HG02938 (cell line): ENCODE measurements at regions not wholly inside any gene's neighbourhood (a gene's known extent, or its start where the extent isn't known, plus 50 kb on each side); places are given as distances from the start of the nearest gene placed in this dataset.
"Not testable (repeated sequence)": the region's sequence is repeated elsewhere in the genome, so short reads cannot be mapped to it uniquely, and the experiment has no call there.

ENCODE experiments used
- ATAC-seq: cut with Tn5 transposase; IDR thresholded peaks from one replicate; pipeline ENCODE4 v1.9.1; 2021; ENCODE audit warnings: mild to moderate bottlenecking, moderate library complexity; ENCODE audit not compliant: unreplicated experiment

DNA sequence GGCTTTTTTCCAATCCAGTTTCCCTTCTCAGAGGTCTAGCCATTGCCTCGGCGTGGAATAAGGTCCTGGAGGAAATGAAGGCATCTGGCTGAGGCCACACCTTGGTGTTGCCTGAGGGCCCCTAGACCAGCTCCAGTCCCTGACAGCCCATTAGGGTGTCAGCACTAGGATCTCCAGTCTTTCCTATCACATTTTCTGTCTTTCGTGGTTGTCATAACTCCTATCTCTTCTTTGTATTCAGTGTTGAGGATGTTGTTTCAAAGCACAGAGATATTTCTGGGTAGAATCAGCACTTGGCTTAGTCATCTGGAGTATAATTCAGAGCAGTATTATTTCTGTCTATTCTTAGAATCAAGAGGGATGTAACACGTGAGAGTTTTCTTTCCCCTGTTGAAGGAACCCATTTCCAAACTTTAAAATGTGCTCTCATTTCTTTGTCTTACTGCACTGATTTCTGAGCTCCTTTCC is 844.3 kb downstream of the KCNT2 start:
- ATAC-seq: no peak

DNA sequence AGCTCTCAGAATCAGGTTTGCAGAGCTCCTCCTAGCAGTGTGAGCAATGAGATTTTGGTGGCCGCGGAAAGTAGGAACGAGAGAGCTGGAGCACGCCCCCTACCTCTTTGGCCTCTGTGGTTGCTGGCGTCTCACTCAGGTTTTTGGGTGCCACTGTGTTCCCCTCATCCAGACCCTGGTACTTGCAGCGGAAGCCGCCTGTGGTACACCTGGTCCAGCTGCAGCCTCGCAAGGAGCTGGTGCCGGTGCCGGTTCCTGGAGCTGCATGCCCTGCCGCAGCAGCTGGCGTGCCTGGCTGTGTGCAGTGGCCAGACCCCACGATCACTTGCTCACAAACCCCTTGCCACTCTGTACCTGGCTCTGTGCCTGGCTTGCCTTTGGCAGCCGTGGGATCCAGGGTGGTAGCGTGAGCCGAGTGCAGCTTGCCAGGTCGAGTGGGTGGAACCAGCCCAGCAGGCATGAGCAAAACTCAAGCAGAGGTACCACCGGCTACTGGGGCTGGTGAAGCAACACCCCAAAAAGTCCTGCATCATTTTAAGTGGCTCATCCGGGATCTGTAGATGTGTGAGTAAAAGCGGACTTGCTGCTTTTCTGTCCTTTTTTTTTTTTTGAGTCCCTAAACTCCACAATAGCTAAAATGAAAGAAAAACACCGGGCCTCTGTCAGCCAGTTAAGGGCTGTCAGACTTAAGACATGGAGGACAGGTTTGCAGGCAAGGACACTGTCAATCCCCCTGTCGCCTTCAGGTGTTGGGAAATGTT is 844.9 kb downstream of the KCNT2 start:
- ATAC-seq: no peak

DNA sequence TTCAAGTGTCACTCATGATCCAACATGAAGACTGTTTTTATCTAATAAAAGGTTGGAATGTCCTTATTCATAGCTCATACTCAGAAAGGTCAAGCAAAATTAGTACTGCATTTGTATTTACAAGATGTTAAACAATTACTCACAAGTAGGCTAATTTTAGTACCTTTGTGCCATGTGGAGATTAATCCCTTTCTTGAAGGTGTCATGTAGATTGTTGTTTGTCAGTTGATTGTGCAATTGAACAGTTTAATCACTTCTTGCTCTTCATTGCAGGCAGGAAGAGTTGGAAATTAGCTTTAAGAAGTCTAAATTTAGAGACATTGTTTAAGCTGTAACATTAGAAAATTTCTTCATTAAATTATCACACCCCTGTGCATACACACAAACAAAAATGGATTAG is 847.1 kb downstream of the KCNT2 start:
- ATAC-seq: no peak

DNA sequence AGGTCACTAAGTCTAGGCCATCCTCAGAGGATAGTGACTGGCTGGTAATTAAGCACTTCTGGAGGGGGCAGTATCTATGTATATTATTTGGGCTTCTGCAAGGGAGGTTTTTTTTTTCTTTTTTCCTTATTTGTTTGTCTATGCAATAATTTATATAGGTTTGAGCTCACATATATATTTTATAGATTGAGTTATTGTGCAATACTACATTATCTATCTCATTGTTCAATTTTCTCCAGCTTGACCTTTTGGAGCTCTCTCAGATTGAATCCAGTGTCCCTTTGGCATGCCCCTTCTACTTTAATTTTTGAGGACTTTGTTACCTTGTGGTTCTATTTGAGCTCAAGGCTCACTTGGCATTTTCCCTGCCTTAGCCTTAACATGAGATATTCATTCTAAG is 852.1 kb downstream of the KCNT2 start:
- no peak for ATAC-seq

DNA sequence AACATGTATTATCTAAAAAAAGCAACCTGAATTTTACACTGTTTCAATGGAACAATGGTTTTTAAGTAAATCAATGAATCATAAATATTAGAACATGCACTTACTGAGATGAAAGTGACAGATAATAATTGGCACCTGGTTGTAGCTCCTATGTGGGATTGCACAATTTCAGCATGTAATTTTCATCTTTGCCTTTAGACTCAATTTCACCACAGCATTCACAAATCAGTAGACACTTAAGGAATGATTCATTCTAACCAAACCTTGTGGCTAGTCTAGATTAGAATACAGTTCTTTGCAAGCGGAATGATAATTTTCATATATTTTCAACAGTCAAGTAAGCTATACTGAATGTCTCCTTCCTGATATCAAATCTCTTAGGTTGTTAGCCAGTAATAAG is 853.4 kb downstream of the KCNT2 start:
- ATAC-seq: no peak

DNA sequence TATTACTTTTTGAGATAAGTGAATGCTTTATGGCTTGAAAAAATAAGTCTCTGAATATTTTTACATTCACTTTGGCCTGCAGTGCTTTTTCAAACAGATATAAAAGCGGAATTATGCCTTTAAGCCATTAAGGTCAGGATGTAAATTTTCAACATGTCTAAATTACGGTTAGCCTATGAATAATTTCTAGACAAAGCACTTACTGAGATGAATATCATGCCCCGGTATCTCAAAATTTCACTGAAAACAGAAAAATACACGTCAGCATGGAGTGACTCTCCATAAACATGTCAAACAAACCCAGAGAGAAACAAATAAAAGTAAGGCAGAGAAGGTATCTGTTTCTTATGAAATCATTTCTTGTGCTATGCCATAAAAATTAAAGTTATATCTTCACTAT is 853.9 kb downstream of the KCNT2 start:
- no peak for ATAC-seq

DNA sequence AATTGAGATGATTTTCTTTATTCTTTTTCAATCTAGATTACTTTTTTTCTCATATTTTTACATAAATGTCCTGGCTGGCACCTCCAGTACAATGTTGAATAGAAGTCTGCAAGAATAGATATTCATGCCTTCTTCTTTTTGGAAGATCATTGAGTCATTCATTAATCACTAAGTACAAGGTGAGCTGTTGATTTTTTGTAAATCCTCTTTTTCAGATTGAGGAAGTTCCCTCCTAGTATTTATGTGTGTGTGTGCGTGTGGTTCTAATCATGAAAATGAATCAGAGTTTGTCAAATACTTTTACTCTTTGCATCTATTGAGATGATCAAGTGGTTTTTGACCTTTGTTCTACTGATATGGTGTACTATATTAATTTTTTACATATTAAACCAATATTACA is 859.3 kb downstream of the KCNT2 start:
- ATAC-seq: no peak

DNA sequence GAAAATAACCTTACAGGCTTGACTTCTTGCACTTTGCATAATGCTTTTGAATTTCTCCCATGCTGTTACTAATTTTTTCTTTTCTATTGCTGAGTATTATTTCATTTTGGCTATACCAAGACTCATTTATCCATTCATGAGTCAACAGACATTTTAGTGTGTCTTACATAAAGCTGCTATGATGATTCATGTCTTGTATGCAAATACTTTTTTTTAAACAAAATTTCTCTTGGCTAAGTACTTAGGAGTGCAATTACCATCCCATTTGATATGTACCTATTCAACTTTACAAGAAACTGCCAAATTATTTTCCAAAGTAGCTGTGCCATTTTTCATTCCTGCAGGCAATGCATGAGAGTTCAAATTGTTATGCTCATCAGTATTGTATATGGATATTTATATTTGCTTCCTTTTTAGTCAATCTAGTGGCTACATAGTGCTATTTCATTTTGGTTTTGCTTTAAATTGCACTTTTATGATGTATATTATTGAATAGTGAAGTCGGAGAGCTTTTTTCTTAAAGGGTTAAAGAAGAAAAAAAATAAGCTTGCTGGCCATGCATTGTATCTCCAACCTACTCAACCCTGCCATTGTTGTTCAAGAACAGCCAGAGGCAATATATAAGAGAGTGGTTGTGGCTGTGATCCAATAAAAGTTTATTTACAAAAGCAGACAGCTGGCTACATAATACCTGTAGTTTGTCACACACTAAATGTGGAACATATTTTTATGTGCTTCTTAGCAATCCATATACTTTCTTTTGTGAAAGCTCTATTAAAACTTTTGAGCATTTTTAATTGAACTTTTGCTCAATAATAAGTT is 862.8 kb downstream of the KCNT2 start:
- no peak for ATAC-seq

DNA sequence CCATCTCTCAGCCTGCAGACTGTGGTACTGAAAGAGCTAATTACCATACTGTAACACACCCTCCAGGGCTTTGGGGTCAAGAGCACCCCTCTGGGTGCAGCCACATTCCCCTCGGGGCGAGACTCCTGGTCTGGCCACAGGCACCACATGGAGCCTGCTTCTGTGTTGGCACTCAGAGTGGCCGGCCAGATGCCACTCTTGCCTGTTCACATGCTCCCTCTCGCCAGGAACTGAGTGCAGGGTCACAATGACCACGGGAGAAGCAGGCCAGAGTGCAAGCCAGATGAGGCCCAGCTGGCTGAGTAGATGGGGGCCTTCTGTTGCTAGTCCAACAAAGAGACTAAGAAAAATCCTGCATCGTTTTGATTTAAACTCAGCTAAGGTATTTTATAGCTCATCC is 864.0 kb downstream of the KCNT2 start:
- no peak for ATAC-seq

DNA sequence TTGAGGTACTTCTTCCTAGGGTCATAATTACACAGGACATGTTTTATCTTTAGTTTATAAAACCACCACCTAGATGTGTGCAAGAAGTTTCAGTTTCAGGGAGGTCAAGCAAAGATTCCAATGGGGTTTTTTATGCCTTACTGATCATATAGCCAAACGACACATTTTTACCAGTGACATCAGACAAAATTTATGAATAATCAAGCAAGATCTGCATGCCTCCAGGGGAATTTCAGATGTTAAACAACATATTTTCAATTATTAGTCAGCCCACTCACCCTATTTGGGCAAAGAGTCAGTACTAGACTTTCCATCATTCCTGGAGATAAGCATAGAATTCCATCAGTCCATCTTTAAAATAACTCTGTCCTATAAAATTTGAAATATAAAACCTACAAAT is 867.4 kb downstream of the KCNT2 start:
- ATAC-seq: no peak

DNA sequence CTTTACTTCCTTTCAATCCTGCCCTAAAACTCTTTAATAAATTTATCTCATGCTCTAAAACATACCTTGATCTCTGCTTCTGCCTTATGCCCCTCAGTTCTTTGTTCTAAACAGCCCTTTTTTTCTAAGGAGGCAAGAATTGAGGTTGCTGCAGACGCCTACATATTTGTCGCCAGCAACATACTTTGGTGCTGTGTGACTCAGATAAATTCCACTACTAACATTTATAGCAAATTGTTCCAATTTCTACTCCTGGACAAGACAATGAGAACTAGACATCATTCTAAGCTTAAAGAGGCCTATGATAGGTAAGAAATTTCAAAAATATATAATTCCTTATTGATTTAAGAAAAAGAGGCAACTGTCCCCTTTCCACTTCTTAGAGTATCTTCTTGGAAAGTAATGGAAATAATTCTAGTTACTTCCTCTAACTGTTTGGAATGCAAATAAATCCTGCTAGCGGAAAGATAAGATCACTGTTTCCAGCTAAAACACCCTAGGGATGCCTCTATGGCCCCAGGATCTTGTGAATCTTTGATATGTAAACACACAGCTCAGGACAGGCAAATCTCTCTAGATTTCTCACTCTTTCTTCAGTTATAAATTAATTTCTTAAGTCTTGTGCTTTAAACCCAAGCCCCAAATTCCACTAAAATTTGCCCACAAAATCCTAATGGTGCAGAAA is 869.1 kb downstream of the KCNT2 start:
- no peak for ATAC-seq

DNA sequence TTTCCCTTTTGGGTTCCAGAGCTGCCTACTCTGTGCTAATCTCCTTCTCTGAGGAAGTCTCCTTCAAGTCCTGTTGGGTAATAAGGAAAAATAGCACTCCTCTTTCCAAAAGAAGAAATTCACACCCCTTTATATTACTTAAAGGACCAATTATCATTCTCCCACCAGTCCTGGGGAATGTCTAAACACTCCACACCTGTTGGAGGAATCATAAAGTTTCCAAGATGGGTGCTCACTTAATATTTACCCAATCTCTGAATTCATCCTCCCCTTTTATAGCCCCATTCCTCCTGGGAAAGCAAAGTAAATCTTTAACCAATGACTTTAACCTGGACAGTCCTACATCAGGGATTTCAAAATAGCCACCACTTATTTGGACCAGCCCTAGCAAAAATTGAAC is 873.1 kb downstream of the KCNT2 start:
- no peak for ATAC-seq

DNA sequence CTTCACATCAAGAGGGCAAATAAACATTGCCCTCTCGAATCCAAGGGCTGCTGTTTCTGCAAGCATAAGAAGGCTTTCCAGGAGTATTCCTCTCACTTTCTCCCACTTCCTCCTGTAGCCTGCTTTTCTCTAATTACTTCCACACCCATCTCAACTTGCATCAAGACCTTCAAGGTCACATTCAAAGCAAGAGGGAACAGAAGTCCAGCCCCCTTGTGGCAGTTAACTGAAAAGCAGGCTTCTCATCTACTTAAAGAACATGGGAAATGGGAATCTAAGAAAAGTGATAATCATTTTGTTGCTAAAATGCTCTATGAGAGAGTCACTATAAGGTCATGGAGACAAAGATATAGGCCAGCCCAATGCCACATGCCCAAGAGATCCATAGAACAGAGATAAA is 874.4 kb downstream of the KCNT2 start:
- ATAC-seq: peak; percentile 69

DNA sequence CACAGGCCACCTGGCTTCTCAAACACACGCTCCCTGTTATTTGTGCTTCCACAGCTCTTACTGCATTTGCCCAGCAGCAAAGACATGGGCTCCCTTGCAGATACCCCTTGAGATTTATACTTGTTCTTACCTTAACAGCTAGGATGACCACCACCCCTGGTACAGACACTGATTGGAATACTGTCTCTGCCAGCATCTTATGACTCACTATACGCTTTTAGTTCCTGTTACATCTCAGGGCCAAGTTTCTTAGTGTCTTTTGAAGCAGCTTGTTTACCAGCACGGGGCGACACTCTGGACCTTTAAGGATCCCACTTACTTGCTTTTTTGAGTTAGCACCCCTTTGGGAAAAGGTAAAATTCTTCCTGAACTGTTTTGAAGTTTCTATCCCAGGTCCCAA is 874.8 kb downstream of the KCNT2 start:
- no peak for ATAC-seq

DNA sequence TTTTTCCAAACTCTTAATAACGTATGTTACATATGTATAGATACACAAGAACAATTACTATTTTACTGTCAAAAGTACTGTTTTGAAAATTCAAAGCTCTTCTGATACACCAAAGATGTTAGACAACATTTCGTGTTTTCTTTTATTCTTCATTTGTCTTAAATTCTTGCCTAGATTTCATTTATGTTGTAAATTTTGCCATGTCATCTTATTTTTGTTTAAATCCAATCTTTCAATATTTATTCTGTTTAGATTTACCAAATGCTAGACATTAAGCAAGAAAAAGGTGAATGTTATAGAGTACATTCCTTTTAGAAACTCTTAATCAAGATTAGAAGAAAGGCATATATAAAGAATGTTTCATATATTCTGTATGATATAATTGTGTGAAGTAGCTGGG is 876.9 kb downstream of the KCNT2 start:
- ATAC-seq: no peak

DNA sequence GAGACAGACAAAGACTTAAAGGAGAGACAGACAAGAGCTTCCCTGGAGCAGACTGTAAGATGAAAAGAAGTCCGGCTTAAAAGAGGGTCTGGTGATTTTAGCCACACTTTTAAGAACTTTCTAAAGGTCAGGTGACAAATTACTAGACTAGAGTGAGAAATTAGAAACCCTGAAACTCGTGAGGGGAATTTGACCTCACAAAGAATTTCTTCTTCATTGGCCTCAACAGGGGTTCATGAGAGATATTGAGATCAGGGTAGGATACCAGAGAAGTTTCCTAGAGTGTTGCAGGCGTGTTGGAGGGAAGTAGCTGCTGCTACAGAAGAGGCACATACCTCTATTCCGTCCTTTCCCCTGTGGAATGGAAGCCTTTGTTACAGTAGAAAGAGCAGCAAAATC is 884.4 kb downstream of the KCNT2 start:
- no peak for ATAC-seq

DNA sequence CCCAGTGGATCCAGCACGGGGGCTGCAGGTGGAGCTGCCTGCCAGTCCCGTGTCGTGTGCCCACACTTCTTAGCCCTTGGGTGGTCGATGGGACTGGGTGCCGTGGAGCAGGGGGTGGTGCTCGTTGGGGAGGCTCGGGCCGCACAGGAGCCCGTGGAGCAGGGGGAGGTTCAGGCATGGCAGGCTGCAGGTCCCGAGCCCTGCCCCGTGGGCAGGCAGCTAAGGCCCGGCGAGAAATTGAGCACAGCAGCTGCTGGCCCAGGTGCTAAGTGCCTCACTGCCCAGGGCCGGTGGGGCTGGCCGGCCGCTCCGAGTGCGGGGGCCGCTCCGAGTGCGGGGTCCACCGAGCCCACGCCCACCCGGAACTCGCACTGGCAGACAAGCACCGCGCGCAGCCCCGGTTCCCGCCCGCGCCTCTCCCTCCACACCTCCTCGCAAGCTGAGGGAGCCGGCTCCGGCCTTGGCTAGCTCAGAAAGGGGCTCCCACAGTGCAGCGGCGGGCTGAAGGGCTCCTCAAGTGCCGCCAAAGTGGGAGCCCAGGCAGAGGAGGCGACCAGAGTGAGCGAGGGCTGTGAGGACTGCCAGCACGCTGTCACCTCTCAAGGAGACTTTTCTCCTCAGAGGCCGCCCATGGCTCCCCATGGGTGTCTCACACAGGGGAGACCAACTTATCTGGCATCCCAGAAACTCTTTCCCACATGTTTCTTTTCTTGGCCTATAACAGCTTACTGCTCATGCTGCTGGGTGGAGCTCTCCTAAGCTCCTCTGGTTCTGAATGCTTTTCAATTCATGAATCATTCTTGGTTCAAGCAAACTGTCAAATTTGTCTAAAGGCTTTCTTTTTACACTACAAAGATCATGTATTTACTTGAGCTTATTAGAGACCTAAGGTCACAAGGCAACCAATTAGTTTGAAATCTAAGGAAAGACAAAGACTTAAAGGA is 885.1 kb downstream of the KCNT2 start:
- ATAC-seq: not testable (repeated sequence)

DNA sequence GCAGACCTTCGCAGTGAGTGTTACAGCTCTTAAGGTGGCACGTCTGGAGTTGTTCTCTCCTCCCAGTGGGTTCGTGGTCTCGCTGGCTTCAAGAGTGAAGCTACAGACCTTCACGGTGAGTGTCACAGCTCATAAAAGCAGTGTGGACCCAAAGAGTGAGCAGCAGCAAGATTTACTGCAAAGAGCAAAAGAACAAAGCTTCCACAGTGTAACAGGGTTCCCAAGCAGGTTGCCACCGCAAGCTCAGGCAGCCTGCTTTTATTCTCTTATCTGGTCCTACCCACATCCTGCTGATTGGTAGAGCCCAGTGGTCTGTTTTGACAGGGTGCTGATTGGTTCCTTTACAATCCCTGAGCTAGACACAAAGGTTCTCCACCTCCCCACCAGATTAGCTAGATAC is 886.1 kb downstream of the KCNT2 start:
- ATAC-seq: not testable (repeated sequence)

DNA sequence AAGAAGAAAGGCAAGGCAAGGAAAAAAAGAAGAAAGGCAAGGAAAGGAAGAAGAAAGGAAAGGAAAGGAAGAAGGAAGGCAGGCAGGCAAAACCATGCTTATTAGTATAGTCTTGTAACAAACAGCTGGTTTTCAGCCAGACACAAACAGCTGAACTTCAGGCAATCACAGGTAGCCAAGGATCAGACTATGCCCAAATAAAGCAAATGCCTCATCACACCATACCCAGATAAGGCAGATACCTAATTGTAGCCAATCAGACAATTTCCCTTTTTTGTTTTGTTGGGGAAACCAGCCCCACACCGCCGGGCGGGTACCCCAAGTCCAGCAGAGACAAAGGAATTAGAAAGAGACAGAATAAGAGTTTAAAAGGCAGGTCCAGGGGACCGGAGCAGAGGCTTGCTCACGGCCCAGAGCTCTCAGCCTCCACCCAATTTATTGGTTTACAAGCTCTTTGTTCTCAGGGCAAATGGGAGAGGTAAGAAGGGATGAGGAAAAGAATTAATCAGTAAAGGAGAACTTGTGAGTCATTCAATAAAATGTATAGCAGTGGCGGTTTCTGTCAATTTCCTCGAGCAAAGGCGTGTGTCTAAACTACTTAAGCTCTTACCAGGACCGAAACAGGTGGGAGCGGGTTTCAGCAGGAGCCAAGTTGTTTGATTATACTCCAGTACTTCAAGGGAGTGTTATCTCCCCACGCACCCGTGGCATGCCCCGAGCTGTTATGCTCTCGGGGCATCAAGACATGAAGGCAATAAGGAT is 886.8 kb downstream of the KCNT2 start:
- ATAC-seq: no peak

DNA sequence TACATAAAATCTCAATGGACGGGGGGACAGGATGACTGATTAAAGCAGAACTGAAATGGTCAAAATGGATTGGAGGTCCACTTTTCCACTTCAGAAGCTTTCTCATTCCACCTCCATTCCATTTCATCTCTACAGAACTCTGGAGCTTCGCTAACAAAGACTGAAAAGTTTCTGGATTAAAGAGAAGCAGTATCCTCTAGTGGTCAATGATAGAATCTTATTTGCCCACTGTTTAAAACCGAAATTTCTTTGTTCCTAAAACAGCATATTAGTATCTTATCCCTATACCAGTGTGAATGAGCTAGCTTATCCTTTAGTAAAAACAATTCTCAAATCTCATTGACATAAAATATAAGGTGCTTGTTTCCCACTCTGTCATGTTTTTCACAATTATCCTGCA is 890.6 kb downstream of the KCNT2 start:
- ATAC-seq: no peak
